ENCODE measurements at regions not wholly inside any gene's neighbourhood (a gene's known extent, or its start where the extent isn't known, plus 50 kb on each side); places are given as distances from the start of the nearest gene placed in this dataset.

GRCh38 chr10:57790703-57791102 lies 477.0 kb downstream of the IPMK start (continued):
- TF ChIP-seq POLR2AphosphoS5 (IDR thresholded peaks at IDR 0.05; ENCODE audit: low read depth): no peak
- TF ChIP-seq STAT1 (IDR thresholded peaks at IDR 0.05; ENCODE audit: unreplicated experiment): no peak
- no peak for TF ChIP-seq ZNF114 (CRISPR knock-in tag; IDR thresholded peaks at IDR 0.05)
- no peak for TF ChIP-seq CREB1 (CRISPR knock-in tag; IDR thresholded peaks at IDR 0.05; ENCODE audit: low read depth)

DNA sequence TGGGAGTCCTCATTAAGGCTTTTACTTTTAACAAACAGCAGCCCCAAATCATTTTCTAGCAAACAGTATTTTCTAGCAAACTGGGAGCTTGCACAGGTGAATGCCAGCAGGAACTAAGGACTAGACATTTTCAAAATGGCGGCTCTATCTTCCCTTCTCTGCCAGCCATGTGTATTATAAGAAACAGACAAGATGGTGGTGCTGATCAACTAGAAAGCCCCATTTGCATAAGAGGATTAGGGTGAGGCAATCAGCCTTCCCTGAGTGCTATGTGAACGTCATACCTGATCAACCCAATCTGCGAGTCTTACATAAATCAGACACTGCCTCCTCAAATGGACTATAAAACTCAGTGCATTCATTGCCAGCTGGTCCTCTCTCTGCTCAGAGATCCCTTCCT lies 479.6 kb downstream of the IPMK start:
- ATAC-seq (no peak), DNase-seq (ENCODE audit: low spot score) (no peak)
- Histone ChIP-seq H3K27me3 (ENCODE audit: insufficient read depth) (no peaks in the 10 kb centered on the region), H3K4me3 (no peak overlapping the region), H3F3A (replicated peaks; ENCODE audit: low read depth) (no peaks in the 10 kb centered on the region), H3K79me2 (replicated peaks; ENCODE audit: insufficient read depth) (no peaks in the 10 kb centered on the region), H3K9me2 (ENCODE audit: insufficient read depth) (peaks cover 41% of the 10 kb centered on the region), H3K36me3 (ENCODE audit: insufficient read depth) (no peaks in the 10 kb centered on the region), H3K4me1 (ENCODE audit: insufficient read depth) (peaks cover 26% of the 10 kb centered on the region), H3K27ac (ENCODE audit: low read depth) (peak overlapping the region; percentile 74), H3K4me2 (no peak overlapping the region), H4K20me1 (replicated peaks; ENCODE audit: insufficient read depth) (no peaks in the 10 kb centered on the region), H2AFZ (0 out of 2 replicates have a peak overlapping the region, but pooled peaks have one; percentile 5)
- TF ChIP-seq EZH2phosphoT487 (IDR thresholded peaks at IDR 0.05; ENCODE audit: unreplicated experiment) (no peak), ZNF462 (CRISPR knock-in tag; IDR thresholded peaks at IDR 0.05) (no peak), POLR2AphosphoS5 (IDR thresholded peaks at IDR 0.05; ENCODE audit: low read depth) (no peak), REST (IDR thresholded peaks at IDR 0.05; ENCODE audit: unreplicated experiment) (no peak), NANOG (IDR thresholded peaks at IDR 0.05; ENCODE audit: borderline replicate concordance) (no peak), ZNF331 (CRISPR knock-in tag; IDR thresholded peaks at IDR 0.05; ENCODE audit: low read depth) (no peak), STAT1 (IDR thresholded peaks at IDR 0.05; ENCODE audit: unreplicated experiment) (no peak), CREB1 (CRISPR knock-in tag; IDR thresholded peaks at IDR 0.05; ENCODE audit: low read depth) (no peak)
- TF ChIP-seq, protein P1, sequence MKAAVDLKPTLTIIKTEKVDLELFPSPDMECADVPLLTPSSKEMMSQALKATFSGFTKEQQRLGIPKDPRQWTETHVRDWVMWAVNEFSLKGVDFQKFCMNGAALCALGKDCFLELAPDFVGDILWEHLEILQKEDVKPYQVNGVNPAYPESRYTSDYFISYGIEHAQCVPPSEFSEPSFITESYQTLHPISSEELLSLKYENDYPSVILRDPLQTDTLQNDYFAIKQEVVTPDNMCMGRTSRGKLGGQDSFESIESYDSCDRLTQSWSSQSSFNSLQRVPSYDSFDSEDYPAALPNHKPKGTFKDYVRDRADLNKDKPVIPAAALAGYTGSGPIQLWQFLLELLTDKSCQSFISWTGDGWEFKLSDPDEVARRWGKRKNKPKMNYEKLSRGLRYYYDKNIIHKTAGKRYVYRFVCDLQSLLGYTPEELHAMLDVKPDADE (IDR thresholded peaks at IDR 0.05): no peak
- TF ChIP-seq, protein P2, sequence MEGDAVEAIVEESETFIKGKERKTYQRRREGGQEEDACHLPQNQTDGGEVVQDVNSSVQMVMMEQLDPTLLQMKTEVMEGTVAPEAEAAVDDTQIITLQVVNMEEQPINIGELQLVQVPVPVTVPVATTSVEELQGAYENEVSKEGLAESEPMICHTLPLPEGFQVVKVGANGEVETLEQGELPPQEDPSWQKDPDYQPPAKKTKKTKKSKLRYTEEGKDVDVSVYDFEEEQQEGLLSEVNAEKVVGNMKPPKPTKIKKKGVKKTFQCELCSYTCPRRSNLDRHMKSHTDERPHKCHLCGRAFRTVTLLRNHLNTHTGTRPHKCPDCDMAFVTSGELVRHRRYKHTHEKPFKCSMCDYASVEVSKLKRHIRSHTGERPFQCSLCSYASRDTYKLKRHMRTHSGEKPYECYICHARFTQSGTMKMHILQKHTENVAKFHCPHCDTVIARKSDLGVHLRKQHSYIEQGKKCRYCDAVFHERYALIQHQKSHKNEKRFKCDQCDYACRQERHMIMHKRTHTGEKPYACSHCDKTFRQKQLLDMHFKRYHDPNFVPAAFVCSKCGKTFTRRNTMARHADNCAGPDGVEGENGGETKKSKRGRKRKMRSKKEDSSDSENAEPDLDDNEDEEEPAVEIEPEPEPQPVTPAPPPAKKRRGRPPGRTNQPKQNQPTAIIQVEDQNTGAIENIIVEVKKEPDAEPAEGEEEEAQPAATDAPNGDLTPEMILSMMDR (conservative IDR thresholded peaks at IDR 0.05; ENCODE audit: low read depth in 2 of 2): no peak
- Mint-ChIP-seq H3K27me3 (ENCODE audit: insufficient read depth, low read depth, poor library complexity) (peaks cover 2% of the 10 kb centered on the region), H3K36me3 (ENCODE audit: low read depth) (peaks cover 49% of the 10 kb centered on the region), H3K4me1 (peaks cover 24% of the 10 kb centered on the region), H3K27ac (peak overlapping the region; percentile 9; the same call in 1 of the 2 replicates), H3K4me3 (no peak overlapping the region), H3K9me3 (peaks cover 33% of the 10 kb centered on the region)
